ENCODE measurements at regions not wholly inside any gene's neighbourhood (a gene's known extent, or its start where the extent isn't known, plus 50 kb on each side); places are given as distances from the start of the nearest gene placed in this dataset.

GRCh38 chr18:79603321-79604204 lies 76.0 kb upstream of the CTDP1 start:
- no peak for TF ChIP-seq EZH2 (IDR thresholded peaks at IDR 0.05; ENCODE audit: insufficient read depth, low read length)
- no peak for TF ChIP-seq CTCF (IDR thresholded peaks at IDR 0.05; ENCODE audit: insufficient read depth, low read depth, low read length)

Measured in astrocyte (in vitro differentiated cells and primary cell).